ENCODE measurements at regions not wholly inside any gene's neighbourhood (a gene's known extent, or its start where the extent isn't known, plus 50 kb on each side); places are given as distances from the start of the nearest gene placed in this dataset.

DNA sequence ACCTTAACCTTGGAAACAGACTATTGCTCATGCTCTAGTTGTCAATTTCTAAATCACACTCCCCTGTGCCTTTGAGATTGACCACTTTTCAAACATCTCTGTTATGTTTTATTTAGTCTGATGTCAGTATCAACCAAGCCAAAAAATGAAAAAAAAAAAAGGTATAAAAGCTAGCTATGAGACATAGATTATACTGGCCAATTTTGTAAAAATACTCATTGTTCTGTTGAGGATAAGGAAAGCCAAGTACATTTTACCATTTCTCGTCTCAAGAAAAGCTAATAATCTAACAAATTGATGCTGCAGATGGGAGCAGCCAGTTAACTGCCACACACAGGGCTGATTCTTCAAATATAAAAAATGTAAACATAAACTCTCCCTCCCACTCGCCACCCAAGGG, 572.6 kb upstream of the KLF12 start (continued):
- TF ChIP-seq MTA3 (IDR thresholded peaks at IDR 0.05; ENCODE audit: borderline replicate concordance, low read length) (no peak), ATF7 (IDR thresholded peaks at IDR 0.05; ENCODE audit: low read depth) (no peak)
- TF ChIP-seq, protein P1, sequence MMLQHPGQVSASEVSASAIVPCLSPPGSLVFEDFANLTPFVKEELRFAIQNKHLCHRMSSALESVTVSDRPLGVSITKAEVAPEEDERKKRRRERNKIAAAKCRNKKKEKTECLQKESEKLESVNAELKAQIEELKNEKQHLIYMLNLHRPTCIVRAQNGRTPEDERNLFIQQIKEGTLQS (IDR thresholded peaks at IDR 0.05; ENCODE audit: borderline replicate concordance, extremely low read depth, low read depth, low read length) = no peak

DNA sequence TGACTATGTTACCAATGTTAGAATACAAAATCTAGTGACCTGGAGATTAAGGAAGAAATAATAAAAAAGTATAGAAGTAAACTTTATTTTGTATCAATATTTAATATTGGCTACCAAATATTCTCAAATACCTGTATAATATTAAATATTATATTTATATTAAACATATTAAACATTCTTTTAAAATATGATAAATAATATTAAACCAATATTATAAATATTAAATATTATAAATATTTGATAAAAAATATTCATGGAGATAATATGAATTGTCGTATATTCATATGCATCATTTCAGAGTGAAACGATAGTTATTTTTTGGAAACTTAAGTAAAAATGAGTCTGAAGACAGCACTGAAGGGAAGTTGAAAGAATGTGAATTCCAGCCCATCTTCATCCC, 571.2 kb upstream of the KLF12 start:
- intact Hi-C loops (cut with micrococcal nuclease; ENCODE audit: unreplicated experiment) = no loop called here
- Histone ChIP-seq H3K27ac (ENCODE audit: control insufficient read depth, insufficient read depth) (no peak overlapping the region), H3K9me3 (replicated peaks; ENCODE audit: control insufficient read depth, insufficient read depth, low read length) (no peaks in the 10 kb centered on the region), H3K36me3 (ENCODE audit: control insufficient read depth in 2 of 2, insufficient read depth in 2 of 2, low read length in 1 of 2) (no peaks in the 10 kb centered on the region), H3K4me3 (no peak overlapping the region), H3K79me2 (ENCODE audit: control insufficient read depth, insufficient read depth, low read length) (no peaks in the 10 kb centered on the region), H3K4me2 (ENCODE audit: control insufficient read depth, insufficient read depth) (no peak overlapping the region), H2AFZ (ENCODE audit: control insufficient read depth, low read depth, low read length) (no peak overlapping the region), H3K27me3 (replicated peaks in 1 of 2; ENCODE audit: control insufficient read depth in 2 of 2, insufficient read depth in 2 of 2, low read length in 1 of 2) (no peaks in the 10 kb centered on the region), H4K20me1 (ENCODE audit: control insufficient read depth, insufficient read depth) (no peaks in the 10 kb centered on the region), H3K9ac (ENCODE audit: control insufficient read depth, insufficient read depth, low read length) (no peak overlapping the region), H3K4me1 (ENCODE audit: control insufficient read depth, insufficient read depth, low read length) (no peaks in the 10 kb centered on the region)
- ATAC-seq (no peak), DNase-seq (ENCODE audit: low read depth, low spot score) (no peak), FAIRE-seq (no peak)
- SMC1A ChIA-PET (ENCODE audit: uncharacterized antibody, unreplicated experiment) = no interaction called here
- RAD21 ChIA-PET (ENCODE audit: unreplicated experiment) = no interaction called here
- WGBS (ENCODE audit: insufficient coverage, insufficient replicate concordance, low lambda C conversion rate, missing lambda C conversion rate) = 68% methylated on average over 2 of the region's 2 CpGs
- BruUV-seq (replicated peaks) = no TSS peak
- POLR2A ChIA-PET = no interaction called here
- CTCF ChIA-PET = no interaction called here
- in situ Hi-C loops (cut with MboI) = no loop called here
- no peak for TF ChIP-seq HDGF (IDR thresholded peaks at IDR 0.05)
- no peak for TF ChIP-seq SMC3 (IDR thresholded peaks at IDR 0.05; ENCODE audit: borderline replicate concordance, low read length)
- TF ChIP-seq ZZZ3 (IDR thresholded peaks at IDR 0.05; ENCODE audit: control insufficient read depth, insufficient read length, low read depth) = no peak
- no peak for TF ChIP-seq MYB (IDR thresholded peaks at IDR 0.05; ENCODE audit: borderline replicate concordance, low read depth, low read length)
- TF ChIP-seq ZNF274 (IDR thresholded peaks at IDR 0.05; ENCODE audit: insufficient read depth, insufficient read length) = no peak
- TF ChIP-seq MTA2 (IDR thresholded peaks at IDR 0.05; ENCODE audit: low read depth) = no peak
- TF ChIP-seq NFYA (IDR thresholded peaks at IDR 0.05; ENCODE audit: borderline replicate concordance, low read depth, low read length) = no peak
- TF ChIP-seq POLR2AphosphoS5 (IDR thresholded peaks at IDR 0.05; ENCODE audit: low read length) = no peak
- TF ChIP-seq, protein P2, sequence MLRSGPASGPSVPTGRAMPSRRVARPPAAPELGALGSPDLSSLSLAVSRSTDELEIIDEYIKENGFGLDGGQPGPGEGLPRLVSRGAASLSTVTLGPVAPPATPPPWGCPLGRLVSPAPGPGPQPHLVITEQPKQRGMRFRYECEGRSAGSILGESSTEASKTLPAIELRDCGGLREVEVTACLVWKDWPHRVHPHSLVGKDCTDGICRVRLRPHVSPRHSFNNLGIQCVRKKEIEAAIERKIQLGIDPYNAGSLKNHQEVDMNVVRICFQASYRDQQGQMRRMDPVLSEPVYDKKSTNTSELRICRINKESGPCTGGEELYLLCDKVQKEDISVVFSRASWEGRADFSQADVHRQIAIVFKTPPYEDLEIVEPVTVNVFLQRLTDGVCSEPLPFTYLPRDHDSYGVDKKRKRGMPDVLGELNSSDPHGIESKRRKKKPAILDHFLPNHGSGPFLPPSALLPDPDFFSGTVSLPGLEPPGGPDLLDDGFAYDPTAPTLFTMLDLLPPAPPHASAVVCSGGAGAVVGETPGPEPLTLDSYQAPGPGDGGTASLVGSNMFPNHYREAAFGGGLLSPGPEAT (IDR thresholded peaks at IDR 0.05; ENCODE audit: low read depth) = no peak
- TF ChIP-seq CHD2 (IDR thresholded peaks at IDR 0.05; ENCODE audit: borderline replicate concordance, low read depth, low read length) = no peak
- TF ChIP-seq, protein P3, sequence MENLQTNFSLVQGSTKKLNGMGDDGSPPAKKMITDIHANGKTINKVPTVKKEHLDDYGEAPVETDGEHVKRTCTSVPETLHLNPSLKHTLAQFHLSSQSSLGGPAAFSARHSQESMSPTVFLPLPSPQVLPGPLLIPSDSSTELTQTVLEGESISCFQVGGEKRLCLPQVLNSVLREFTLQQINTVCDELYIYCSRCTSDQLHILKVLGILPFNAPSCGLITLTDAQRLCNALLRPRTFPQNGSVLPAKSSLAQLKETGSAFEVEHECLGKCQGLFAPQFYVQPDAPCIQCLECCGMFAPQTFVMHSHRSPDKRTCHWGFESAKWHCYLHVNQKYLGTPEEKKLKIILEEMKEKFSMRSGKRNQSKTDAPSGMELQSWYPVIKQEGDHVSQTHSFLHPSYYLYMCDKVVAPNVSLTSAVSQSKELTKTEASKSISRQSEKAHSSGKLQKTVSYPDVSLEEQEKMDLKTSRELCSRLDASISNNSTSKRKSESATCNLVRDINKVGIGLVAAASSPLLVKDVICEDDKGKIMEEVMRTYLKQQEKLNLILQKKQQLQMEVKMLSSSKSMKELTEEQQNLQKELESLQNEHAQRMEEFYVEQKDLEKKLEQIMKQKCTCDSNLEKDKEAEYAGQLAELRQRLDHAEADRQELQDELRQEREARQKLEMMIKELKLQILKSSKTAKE (IDR thresholded peaks at IDR 0.05; ENCODE audit: low read depth, poor library complexity, severe bottlenecking) = no peak
- no peak for TF ChIP-seq CREM (IDR thresholded peaks at IDR 0.05; ENCODE audit: low read depth)
- TF ChIP-seq, protein P4, sequence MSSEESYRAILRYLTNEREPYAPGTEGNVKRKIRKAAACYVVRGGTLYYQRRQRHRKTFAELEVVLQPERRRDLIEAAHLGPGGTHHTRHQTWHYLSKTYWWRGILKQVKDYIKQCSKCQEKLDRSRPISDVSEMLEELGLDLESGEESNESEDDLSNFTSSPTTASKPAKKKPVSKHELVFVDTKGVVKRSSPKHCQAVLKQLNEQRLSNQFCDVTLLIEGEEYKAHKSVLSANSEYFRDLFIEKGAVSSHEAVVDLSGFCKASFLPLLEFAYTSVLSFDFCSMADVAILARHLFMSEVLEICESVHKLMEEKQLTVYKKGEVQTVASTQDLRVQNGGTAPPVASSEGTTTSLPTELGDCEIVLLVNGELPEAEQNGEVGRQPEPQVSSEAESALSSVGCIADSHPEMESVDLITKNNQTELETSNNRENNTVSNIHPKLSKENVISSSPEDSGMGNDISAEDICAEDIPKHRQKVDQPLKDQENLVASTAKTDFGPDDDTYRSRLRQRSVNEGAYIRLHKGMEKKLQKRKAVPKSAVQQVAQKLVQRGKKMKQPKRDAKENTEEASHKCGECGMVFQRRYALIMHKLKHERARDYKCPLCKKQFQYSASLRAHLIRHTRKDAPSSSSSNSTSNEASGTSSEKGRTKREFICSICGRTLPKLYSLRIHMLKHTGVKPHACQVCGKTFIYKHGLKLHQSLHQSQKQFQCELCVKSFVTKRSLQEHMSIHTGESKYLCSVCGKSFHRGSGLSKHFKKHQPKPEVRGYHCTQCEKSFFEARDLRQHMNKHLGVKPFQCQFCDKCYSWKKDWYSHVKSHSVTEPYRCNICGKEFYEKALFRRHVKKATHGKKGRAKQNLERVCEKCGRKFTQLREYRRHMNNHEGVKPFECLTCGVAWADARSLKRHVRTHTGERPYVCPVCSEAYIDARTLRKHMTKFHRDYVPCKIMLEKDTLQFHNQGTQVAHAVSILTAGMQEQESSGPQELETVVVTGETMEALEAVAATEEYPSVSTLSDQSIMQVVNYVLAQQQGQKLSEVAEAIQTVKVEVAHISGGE (CRISPR knock-in tag; IDR thresholded peaks at IDR 0.05) = no peak
